H9 (cell line): ENCODE measurements at regions not wholly inside any gene's neighbourhood (a gene's known extent, or its start where the extent isn't known, plus 50 kb on each side); places are given as distances from the start of the nearest gene placed in this dataset.

Experiments used
- DNase-seq: peaks from one replicate; pipeline ENCODE4 v3.0.0-alpha.2; 2017
- H2AFZ ChIP-seq: one replicate; pipeline ENCODE4 v1.6.1; 2013; ENCODE audit warnings: mild to moderate bottlenecking, low read length, control low read depth, moderate library complexity
- H2AK5ac ChIP-seq: 2 replicates; pipeline ENCODE4 v1.6.1; 2013; ENCODE audit warnings: low read length, control low read depth, mixed read lengths; ENCODE audit not compliant: insufficient read length
- H2BK120ac ChIP-seq: one replicate; pipeline ENCODE4 v1.6.1; 2013; ENCODE audit warnings: low read depth, mild to moderate bottlenecking, low read length, control low read depth, inconsistent platforms; ENCODE audit not compliant: poor library complexity, severe bottlenecking
- H2BK12ac ChIP-seq: 2 replicates; pipeline ENCODE4 v1.6.1; 2013; ENCODE audit warnings: low read length, control low read depth, mixed read lengths, low read depth; ENCODE audit not compliant: insufficient read length
- H2BK15ac ChIP-seq: 2 replicates; pipeline ENCODE4 v1.6.1; 2013; ENCODE audit warnings: low read depth, low read length, control low read depth
- H2BK20ac ChIP-seq: one replicate; pipeline ENCODE4 v1.6.1; 2013; ENCODE audit warnings: low read depth, mild to moderate bottlenecking, low read length, control low read depth, inconsistent platforms; ENCODE audit not compliant: poor library complexity, severe bottlenecking
- H2BK5ac ChIP-seq: 2 replicates; pipeline ENCODE4 v1.6.1; 2013; ENCODE audit warnings: low read length, control low read depth, mixed read lengths; ENCODE audit not compliant: insufficient read length
- H3K14ac ChIP-seq: 2 replicates; pipeline ENCODE4 v1.6.1; 2013; ENCODE audit warnings: low read length, control low read depth; ENCODE audit not compliant: insufficient read depth
- H3K18ac ChIP-seq: 2 replicates; pipeline ENCODE4 v1.6.1; 2013; ENCODE audit warnings: low read depth, mild to moderate bottlenecking, mixed read lengths, low read length, control low read depth; ENCODE audit not compliant: insufficient read length
- H3K23ac ChIP-seq: 2 replicates; pipeline ENCODE4 v1.6.1; 2013; ENCODE audit warnings: low read length, control low read depth, mixed read lengths, low read depth; ENCODE audit not compliant: insufficient read length
- H3K23me2 ChIP-seq: 2 replicates; pipeline ENCODE4 v1.6.1; 2013; ENCODE audit warnings: low read depth, mild to moderate bottlenecking, mixed read lengths, low read length, control low read depth; ENCODE audit not compliant: insufficient read length, poor library complexity, severe bottlenecking
- H3K27ac ChIP-seq: 2 replicates; pipeline ENCODE4 v1.5.1; 2013; ENCODE audit warnings: low read length, control low read depth, mixed read lengths, low read depth; ENCODE audit not compliant: insufficient read length
- H3K27me3 ChIP-seq: 2 replicates; pipeline ENCODE4 v1.6.1; 2013; ENCODE audit warnings: low read length, control low read depth, inconsistent platforms; ENCODE audit not compliant: insufficient read depth
- H3K4ac ChIP-seq: 2 replicates; pipeline ENCODE4 v1.6.1; 2013; ENCODE audit warnings: low read depth, mild to moderate bottlenecking, control low read depth, inconsistent platforms, low read length, moderate library complexity
- H3K4me1 ChIP-seq: 2 replicates; pipeline ENCODE4 v1.6.1; 2013; ENCODE audit warnings: low read length, control low read depth, inconsistent platforms; ENCODE audit not compliant: insufficient read depth
- H3K4me2 ChIP-seq: 2 replicates; pipeline ENCODE4 v1.6.1; 2013; ENCODE audit warnings: low read length, control low read depth, mixed read lengths; ENCODE audit not compliant: insufficient read length, insufficient read depth
- H3K56ac ChIP-seq: 2 replicates; pipeline ENCODE4 v1.6.1; 2013; ENCODE audit warnings: low read depth, mild to moderate bottlenecking, mixed read lengths, low read length, control low read depth; ENCODE audit not compliant: insufficient read length
- H3K79me1 ChIP-seq: 2 replicates; pipeline ENCODE4 v1.6.1; 2013; ENCODE audit warnings: low read depth, mild to moderate bottlenecking, moderate library complexity, low read length, control low read depth, inconsistent platforms; ENCODE audit not compliant: insufficient read depth, poor library complexity, severe bottlenecking
- H3K79me2 ChIP-seq: 2 replicates; pipeline ENCODE4 v1.6.1; 2013; ENCODE audit warnings: low read length, control low read depth, inconsistent platforms; ENCODE audit not compliant: insufficient read depth
- H3K9ac ChIP-seq: 2 replicates; pipeline ENCODE4 v1.6.1; 2013; ENCODE audit warnings: low read length, control low read depth, mixed read lengths; ENCODE audit not compliant: insufficient read length; ENCODE audit errors: extremely low read depth
- H3K9me3 ChIP-seq: one replicate; pipeline ENCODE4 v1.6.1; 2013; ENCODE audit warnings: low read depth, low read length, inconsistent platforms; ENCODE audit not compliant: control insufficient read depth
- H3T11ph ChIP-seq: one replicate; pipeline ENCODE4 v1.6.1; 2013; ENCODE audit warnings: mild to moderate bottlenecking, low read length, control low read depth, inconsistent platforms
- H4K20me1 ChIP-seq: one replicate; pipeline ENCODE4 v1.6.1; 2013; ENCODE audit not compliant: control insufficient read depth, insufficient read length, insufficient read depth
- H4K5ac ChIP-seq: 2 replicates; pipeline ENCODE4 v1.6.1; 2013; ENCODE audit warnings: low read depth, mild to moderate bottlenecking, mixed read lengths, low read length, control low read depth; ENCODE audit not compliant: insufficient read length
- H4K8ac ChIP-seq: replicated peaks from 2 replicates; pipeline ENCODE4 v1.6.1; 2013; ENCODE audit warnings: low read length, control low read depth, mixed read lengths, low read depth; ENCODE audit not compliant: insufficient read length
- H4K91ac ChIP-seq: 2 replicates; pipeline ENCODE4 v1.6.1; 2013; ENCODE audit warnings: low read depth, mild to moderate bottlenecking, moderate library complexity, mixed read lengths, low read length, control low read depth; ENCODE audit not compliant: insufficient read length
- H3K27ac Mint-ChIP-seq, 3 experiments: 2 replicates in 2 of 3; 3 replicates in 1 of 3; pipeline ENCODE4 v1.8.0; 2020 to 2021; ENCODE audit warnings: mixed read lengths in 3 of 3, mild to moderate bottlenecking in 1 of 3, moderate library complexity in 1 of 3
- H3K27me3 Mint-ChIP-seq: 2 replicates; pipeline ENCODE4 v1.8.0; 2021; ENCODE audit warnings: low read depth, mild to moderate bottlenecking, moderate library complexity, mixed read lengths
- H3K36me3 Mint-ChIP-seq, 3 experiments: 2 replicates in 2 of 3; 3 replicates in 1 of 3; pipeline ENCODE4 v1.8.0; 2020 to 2021; ENCODE audit warnings: low read depth in 3 of 3, mixed read lengths in 3 of 3; ENCODE audit not compliant: insufficient read depth in 1 of 3
- H3K4me1 Mint-ChIP-seq, 2 experiments: 2 replicates each; pipeline ENCODE4 v1.8.0; 2020; ENCODE audit warnings: mixed read lengths in 2 of 2
- H3K4me3 Mint-ChIP-seq, 2 experiments: 2 replicates in 1 of 2; 3 replicates in 1 of 2; pipeline ENCODE4 v1.8.0; 2020 to 2021; ENCODE audit warnings: mild to moderate bottlenecking in 2 of 2, mixed read lengths in 2 of 2, moderate library complexity in 1 of 2
- H3K9me3 Mint-ChIP-seq, 2 experiments: 2 replicates in 1 of 2; 3 replicates in 1 of 2; pipeline ENCODE4 v1.8.0; 2020; ENCODE audit warnings: mild to moderate bottlenecking in 2 of 2, mixed read lengths in 2 of 2, moderate library complexity in 1 of 2
- CTCF ChIP-seq: fragments of 200-600 bp; sonication (generic); conservative IDR thresholded peaks from 3 replicates; pipeline ENCODE4 v1.8.0; 2021; ENCODE audit warnings: antibody characterized with exemption, mild to moderate bottlenecking
- WGBS: extraction: QIAGEN DNeasy Blood & Tissue Kit; methylation state at CpG from one replicate; pipeline ENCODE4 v1.1.7; 2013; ENCODE audit warnings: missing lambda C conversion rate, low lambda C conversion rate, mixed read lengths; ENCODE audit not compliant: insufficient read length; ENCODE audit errors: extremely low coverage; 5-methylcytosine and 5-hydroxymethylcytosine counted together

GRCh38 chr13:39970177-39970846, 314.9 kb downstream of the COG6 start:
- H3K4me1 Mint-ChIP-seq: peaks cover 6 to 7% of the 10 kb centered on the region in 2 experiments; a peak in 2 of 4 replicates
- TF ChIP-seq CTCF: no peak
- H3K27ac Mint-ChIP-seq: no peak overlapping the region
- H4K91ac ChIP-seq: no peak overlapping the region
- no peak overlapping the region for H3K9ac ChIP-seq
- H2AFZ ChIP-seq: no peak overlapping the region
- no peak overlapping the region for H2AK5ac ChIP-seq
- H3K9me3 ChIP-seq: no peaks in the 10 kb centered on the region
- H3K9me3 Mint-ChIP-seq: no peaks in the 10 kb centered on the region
- no CpG with 5 or more reads among the region's 6 CpGs for WGBS
- no peak overlapping the region for H2BK120ac ChIP-seq
- no peak overlapping the region for H3K4ac ChIP-seq
- H3K27ac ChIP-seq: no peak overlapping the region
- H3K79me1 ChIP-seq: no peaks in the 10 kb centered on the region
- no peak overlapping the region for H3K56ac ChIP-seq
- H3K27me3 ChIP-seq: no peaks in the 10 kb centered on the region
- H3K14ac ChIP-seq: no peak overlapping the region
- H4K8ac ChIP-seq: no peak overlapping the region
- no peaks in the 10 kb centered on the region for H3K36me3 Mint-ChIP-seq
- no peaks in the 10 kb centered on the region; the same call in 1 of the 2 replicates for H3K27me3 Mint-ChIP-seq
- H2BK12ac ChIP-seq: no peak overlapping the region
- DNase-seq: no peak
- H3T11ph ChIP-seq: no peak overlapping the region
- no peak overlapping the region for H3K23ac ChIP-seq
- H3K79me2 ChIP-seq: no peaks in the 10 kb centered on the region
- no peak overlapping the region for H3K18ac ChIP-seq
- no peak overlapping the region for H2BK5ac ChIP-seq
- H3K4me3 Mint-ChIP-seq: no peak overlapping the region
- no peaks in the 10 kb centered on the region for H3K23me2 ChIP-seq
- H4K5ac ChIP-seq: no peak overlapping the region
- no peaks in the 10 kb centered on the region for H3K4me1 ChIP-seq
- H4K20me1 ChIP-seq: no peaks in the 10 kb centered on the region
- no peak overlapping the region for H3K4me2 ChIP-seq
- no peak overlapping the region for H2BK15ac ChIP-seq
- no peak overlapping the region for H2BK20ac ChIP-seq
